GM19025 (cell line): ENCODE measurements at regions not wholly inside any gene's neighbourhood (a gene's known extent, or its start where the extent isn't known, plus 50 kb on each side); places are given as distances from the start of the nearest gene placed in this dataset.
"Not testable (repeated sequence)": the region's sequence is repeated elsewhere in the genome, so short reads cannot be mapped to it uniquely, and the experiment has no call there.

Experiments
- ATAC-seq: cut with Tn5 transposase; IDR thresholded peaks from one replicate; pipeline ENCODE4 v1.9.1; 2021; ENCODE audit warnings: mild to moderate bottlenecking, low read depth, moderate library complexity; ENCODE audit not compliant: unreplicated experiment

DNA sequence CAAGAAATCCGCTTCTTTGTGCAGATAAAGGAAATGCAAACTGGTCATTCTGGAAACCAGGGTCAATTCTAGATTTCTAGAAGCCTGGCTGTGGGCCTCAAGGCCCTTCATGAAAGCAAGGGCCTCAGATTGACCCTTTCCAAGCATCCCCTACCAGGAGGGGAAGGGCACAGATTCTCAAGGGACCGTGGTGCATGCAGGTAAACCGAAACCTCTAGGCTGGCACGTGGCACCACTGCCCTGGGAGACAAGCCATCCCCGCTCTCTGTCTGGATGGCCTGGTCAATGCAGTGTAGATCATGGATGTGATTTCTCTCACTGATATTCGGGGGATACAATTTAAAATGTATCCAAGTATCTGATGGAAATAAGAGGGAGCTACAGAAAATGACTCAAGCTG is 69.4 kb downstream of the TOMM20 start:
- ATAC-seq, result no peak

DNA sequence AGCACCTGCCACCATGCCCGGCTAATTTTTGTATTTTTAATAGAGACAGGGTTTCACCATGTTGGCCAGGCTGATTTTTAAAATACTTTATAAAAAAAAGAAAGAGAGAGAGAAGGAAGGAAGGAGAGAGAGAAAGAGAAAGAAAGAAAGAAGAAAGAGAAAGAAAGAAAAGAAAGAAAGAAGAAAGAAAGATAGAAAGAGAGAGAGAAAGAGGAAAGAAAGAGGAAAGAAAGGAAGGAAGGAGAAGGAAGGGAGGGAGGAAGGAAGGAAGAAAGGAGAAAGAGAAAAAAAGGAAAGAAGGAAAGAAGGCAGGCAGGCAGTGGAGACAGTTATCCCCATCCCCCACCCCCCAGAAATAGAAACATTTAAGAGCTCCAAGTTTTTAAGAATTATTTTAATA is 69.9 kb downstream of the TOMM20 start:
- ATAC-seq, result no peak

GRCh38 chr1:235057385-235058306 is 71.0 kb downstream of the TOMM20 start:
- no peak for ATAC-seq

- ATAC-seq, result no peak
Measured at GRCh38 chr1:235056937-235057336, 71.7 kb downstream of the TOMM20 start.

DNA sequence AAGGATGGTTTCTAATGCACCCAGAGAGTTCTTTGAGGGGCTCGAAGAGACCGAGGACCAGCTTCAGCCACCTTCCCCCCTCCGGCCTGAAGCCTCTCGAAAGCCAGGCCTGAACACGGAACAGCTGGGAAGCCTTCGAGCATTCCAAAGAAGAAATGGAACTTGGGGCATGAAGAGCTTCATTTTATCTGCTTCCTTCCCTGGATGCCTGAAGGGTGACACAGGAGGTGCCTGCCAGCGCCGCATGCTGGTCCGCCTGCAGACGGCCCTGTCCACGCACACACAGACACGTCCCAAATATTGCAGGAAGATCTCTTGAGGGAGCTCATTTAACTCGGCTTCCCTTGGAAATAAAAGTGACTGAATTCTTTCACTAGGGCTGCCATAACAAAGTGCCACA is 73.7 kb downstream of the TOMM20 start:
- ATAC-seq, result no peak

DNA sequence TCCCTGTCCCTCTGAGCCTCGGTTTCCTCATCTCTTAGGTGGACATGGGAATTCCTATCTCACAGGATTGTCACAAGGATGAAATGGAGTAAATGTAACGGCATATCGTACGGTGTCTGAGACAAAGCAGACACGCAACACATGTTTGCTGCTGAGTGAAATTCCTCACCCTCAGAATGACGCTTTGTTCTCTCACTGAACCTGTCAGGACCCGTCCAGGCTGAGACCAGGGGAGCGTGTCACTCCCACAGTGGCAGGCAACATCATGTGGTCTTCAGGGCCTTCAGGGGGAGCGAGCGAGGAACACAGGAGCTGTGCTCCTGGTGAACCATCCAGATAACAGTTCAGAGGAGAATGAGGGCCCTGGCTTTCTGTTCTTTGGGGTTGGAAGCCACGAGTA is 74.2 kb downstream of the TOMM20 start:
- no peak for ATAC-seq

DNA sequence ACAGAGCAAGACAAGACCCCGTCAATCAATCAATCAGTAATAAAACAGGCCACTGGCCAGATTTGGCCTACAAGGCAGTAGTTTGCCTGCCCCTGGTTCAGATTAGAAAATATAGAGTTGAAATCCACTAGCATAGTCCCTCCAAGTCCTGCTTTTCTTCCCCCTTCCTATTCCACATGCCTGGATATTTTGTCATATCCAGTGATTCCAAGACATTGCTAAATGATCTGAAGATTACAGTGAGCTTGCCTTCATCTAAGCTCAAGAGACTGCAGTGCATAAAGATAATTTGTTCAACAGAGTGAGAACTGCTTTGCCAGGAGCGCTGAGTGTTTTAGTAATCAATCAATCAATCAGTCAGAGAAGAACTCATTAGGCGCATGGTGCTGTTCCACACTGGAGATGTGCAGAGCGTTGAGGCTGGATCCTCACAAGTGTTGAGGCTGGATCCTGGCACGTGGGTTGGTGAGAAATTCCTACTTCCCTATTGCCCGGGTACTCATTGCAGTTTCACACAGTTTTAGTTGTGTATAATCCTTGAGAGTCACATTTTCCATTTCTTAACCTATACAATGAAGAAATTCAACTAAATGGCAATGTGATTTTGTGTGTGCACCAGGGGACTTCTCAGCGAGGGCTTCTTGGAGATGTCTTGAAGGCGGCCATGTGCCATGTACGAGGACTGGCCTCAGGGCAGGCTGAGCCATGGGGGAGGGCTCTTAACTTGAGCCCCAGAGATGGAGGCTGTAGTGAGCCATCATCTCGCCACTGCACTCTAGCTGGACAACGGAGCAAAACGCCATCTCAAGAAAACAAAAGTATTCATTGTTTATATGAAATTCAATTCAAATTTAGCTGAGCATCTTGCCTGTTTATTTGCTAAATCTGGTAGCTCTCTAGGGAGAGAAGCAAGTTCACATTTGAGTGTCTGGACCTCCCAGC is 76.3 kb downstream of the TOMM20 start:
- ATAC-seq, result no peak

- ATAC-seq, result no peak
Measured at GRCh38 chr1:235051521-235051920, 77.1 kb downstream of the TOMM20 start.

GRCh38 chr1:235050911-235051360 is 77.7 kb downstream of the TOMM20 start:
- peak; percentile 41 for ATAC-seq

GRCh38 chr1:235049716-235050378 is 78.8 kb downstream of the TOMM20 start:
- ATAC-seq, result not testable (repeated sequence)

GRCh38 chr1:235049217-235049616 is 79.4 kb downstream of the TOMM20 start:
- ATAC-seq, result no peak

- no peak for ATAC-seq
Measured at GRCh38 chr1:235047331-235047871, 81.2 kb downstream of the TOMM20 start.

DNA sequence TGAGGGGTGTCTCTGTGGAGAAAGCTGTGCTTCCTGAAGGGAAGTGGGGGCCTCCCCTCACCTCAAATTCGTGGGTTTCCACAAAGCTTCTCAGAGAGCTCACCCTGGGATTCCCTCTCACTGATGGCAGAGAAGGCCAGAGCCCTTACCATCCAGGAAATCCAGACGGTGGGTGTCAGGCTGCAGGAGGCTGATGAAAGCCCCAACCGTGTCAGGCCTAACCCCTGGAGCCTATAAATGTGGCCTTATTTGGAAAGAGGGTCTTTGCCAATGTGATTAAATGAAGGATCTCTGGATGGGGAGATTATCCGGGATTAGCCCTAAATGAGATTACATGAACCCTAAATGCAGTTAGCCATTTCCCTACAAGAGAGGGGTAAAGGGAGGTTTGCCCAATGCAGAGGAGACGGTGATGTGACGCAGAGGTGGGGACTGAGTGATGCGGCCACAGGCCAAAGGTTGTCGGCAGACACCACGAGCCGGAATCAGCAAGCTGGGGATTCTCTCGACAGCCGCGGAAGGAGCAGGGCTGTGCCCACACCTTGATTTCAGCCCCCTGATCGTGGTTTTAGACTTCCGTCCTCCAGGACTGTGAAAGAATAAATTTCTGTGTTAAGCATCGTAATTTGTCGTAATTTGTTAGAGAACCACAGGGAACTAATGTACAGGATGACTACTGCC is 82.6 kb downstream of the TOMM20 start:
- no peak for ATAC-seq

DNA sequence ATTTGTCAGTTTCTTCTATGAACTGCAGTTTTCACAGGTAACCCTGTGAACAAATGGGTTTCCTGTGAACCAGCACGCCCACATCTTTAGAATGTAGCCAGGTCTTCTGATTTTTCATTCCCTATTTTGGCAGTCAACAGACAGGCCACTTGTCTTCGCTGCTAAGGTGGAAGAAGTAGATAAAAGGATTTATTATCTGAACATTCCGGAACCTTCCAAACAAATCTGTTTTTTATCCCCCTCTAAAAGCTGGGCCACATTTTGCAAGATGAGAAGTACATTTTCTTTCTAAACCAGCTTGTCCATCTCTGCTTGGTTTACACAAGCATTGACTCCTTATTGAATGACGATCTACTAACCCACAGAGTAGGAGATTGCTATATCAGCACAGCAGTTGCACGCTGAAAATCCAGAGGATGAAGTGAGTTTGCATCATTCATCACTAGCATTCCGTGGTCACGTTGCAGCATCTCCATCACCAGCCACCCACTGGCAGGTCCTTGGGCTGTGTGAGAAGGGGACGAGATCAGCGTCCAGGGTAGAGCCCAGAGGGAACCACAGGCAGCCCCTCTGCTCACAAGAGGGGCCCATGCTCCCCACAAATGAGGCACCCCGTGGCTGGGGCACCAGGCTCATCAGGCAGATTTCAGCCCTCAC is 83.5 kb downstream of the TOMM20 start:
- ATAC-seq, result no peak

GRCh38 chr1:235043234-235043633 is 85.4 kb downstream of the TOMM20 start:
- no peak for ATAC-seq

GRCh38 chr1:235038701-235039100 is 89.9 kb downstream of the TOMM20 start:
- ATAC-seq, result no peak

- no peak for ATAC-seq
Measured at GRCh38 chr1:235035928-235036327, 92.7 kb downstream of the TOMM20 start.

DNA sequence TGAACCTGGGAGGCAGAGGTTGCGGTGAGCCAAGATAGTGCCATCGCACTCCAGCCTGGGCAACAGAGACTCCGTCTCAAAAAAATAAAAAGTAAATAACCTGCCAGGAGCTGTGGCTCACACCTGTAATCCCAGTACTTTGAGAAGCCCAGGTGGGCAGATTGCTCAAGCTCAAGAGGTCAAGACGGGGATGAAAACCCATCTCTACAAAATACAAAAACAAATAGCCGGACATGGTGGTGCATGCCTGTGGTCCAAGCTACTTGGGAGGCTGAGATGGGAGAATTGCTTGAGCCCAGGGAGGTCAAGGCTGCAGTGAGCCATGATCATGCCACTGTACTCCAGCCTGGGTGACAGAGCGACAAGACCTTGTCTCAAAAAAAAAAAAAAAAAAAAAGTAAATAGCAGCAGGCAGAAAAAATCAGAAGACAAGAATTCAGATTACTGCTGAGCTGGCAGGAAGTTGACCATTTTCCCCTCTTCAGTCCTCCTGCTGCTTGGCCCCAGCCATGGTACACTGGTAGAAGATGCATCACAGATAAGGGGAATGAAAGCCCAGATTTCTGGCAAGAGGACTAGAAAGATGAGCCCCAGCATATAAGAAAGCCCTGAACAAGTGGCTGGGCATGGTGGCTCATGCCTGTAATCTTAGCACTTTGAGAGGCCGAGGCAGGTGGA is 97.6 kb downstream of the TOMM20 start:
- no peak for ATAC-seq

DNA sequence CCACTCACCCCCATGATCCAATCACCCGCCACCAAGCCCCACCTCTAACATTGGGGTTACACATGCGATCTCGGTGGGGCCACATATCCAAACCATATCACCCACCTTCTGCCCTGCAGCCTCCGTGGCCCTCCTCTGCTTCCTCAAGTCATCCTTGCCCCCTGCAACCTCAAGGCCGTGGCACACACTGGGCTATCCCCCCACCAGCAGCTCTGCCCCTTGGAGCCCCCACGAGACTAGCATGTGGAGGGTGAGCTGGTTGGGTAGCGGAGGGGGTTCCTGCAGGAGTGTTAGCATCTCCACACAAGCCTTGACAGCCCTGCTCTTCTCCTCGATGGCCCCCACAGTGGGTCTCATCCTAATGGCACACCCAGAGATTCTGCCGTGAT is 100.8 kb downstream of the TOMM20 start:
- ATAC-seq, result no peak
